HG03135 (cell line): ENCODE measurements at regions not wholly inside any gene's neighbourhood (a gene's known extent, or its start where the extent isn't known, plus 50 kb on each side); places are given as distances from the start of the nearest gene placed in this dataset.
"Not testable (repeated sequence)": the region's sequence is repeated elsewhere in the genome, so short reads cannot be mapped to it uniquely, and the experiment has no call there.

Experiments used
- ATAC-seq: cut with Tn5 transposase; IDR thresholded peaks from one replicate; pipeline ENCODE4 v1.9.1; 2021; ENCODE audit warnings: mild to moderate bottlenecking, moderate library complexity; ENCODE audit not compliant: unreplicated experiment

- no peak for ATAC-seq
Measured at GRCh38 chr7:113320419-113320818, 202.1 kb upstream of the SMIM30 start.

GRCh38 chr7:113314594-113314993 is 196.2 kb upstream of the SMIM30 start:
- ATAC-seq, result no peak

GRCh38 chr7:113308399-113308798 is 190.0 kb upstream of the SMIM30 start:
- no peak for ATAC-seq

DNA sequence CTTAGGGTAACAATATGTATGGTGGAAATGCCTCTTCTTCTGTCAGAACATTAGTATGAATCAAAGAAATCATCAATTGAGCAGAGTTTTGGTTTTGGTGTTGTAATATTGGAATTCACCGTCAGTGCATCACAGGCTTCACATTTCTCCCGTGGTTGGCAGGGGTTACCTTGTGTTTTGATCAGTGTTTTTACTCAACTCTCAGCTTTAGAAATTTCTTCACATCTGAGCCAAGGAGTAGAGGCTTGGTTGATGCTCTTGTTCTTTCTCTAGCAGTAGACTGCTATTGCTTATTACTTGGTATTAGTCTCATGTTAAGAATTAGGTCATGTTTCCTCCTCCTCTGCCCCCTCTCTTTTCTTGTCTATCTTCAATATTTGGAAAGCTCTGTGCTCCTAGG is 188.8 kb upstream of the SMIM30 start:
- ATAC-seq, result no peak

GRCh38 chr7:113306302-113306701 is 187.9 kb upstream of the SMIM30 start:
- ATAC-seq, result no peak

- ATAC-seq, result no peak
Measured at GRCh38 chr7:113304104-113304503, 185.8 kb upstream of the SMIM30 start.

DNA sequence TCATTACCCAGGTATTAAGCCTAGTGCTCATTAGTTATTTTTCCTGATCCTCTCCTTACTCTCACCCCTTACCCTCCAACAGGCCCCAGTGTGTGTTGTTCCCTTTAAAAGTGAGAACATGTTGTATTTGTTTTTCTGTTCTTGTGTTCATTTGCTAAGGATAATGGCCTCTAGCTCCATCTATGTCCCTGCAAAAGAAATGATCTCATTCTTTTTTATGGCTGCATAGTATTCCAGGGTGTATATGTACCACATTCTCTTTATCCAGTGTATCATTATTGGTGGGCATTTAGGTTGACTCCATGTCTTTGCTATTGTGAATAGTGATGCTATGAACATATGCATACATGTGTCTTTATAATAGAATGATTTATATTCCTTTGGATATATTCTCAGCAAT is 185.0 kb upstream of the SMIM30 start:
- ATAC-seq, result not testable (repeated sequence)

DNA sequence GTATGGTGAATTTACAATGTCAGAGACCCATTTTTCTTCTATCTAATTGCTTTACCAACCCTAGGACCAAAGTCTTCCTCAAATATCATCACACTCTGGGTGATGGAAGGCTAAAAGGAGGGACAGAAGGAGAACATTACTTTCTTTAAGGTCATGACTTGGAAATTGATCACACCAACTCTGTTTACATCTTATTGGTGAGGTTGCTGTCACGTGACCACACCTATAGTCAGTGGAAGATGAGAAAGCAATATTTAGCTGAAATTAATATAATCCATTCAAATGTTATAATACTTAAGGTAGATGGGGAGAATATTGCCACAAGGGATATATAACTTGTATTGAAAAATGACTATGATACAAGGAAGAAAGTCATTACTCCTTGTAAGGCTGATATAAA is 183.6 kb upstream of the SMIM30 start:
- ATAC-seq, result no peak

GRCh38 chr7:113301141-113301540 is 182.8 kb upstream of the SMIM30 start:
- ATAC-seq, result no peak

- ATAC-seq, result no peak
Measured at GRCh38 chr7:113299748-113300147, 181.4 kb upstream of the SMIM30 start.

- ATAC-seq, result no peak
Measured at GRCh38 chr7:113298501-113298900, 180.1 kb upstream of the SMIM30 start.

- ATAC-seq, result no peak
Measured at GRCh38 chr7:113294750-113295149, 176.4 kb upstream of the SMIM30 start.

GRCh38 chr7:113292105-113292504 is 173.8 kb upstream of the SMIM30 start:
- ATAC-seq, result no peak

DNA sequence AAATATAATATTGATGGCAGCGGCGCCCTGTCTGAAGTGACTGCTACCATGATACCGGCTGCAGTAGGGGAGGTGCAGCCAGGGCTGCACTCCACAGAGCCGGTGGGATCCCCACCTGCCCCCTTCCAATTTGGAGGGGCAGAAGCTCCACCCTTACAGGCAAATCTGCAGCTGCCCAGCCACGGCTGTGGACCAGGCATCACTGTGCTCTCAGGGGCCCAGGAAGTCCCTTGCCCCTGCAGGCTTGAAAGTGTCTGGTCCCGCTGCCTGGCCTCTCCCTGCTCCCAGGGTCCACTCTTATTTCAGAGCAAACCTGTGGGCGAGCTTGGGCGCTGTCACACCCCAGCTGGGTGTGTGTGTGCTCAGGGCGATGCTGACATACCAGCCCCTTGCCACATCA is 172.7 kb upstream of the SMIM30 start:
- no peak for ATAC-seq

GRCh38 chr7:113289140-113289740 is 170.9 kb upstream of the SMIM30 start:
- no peak for ATAC-seq

- no peak for ATAC-seq
Measured at GRCh38 chr7:113285411-113285810, 167.1 kb upstream of the SMIM30 start.

GRCh38 chr7:113283861-113284260 is 165.5 kb upstream of the SMIM30 start:
- ATAC-seq, result no peak

- ATAC-seq, result no peak
Measured at GRCh38 chr7:113282875-113283274, 164.5 kb upstream of the SMIM30 start.

DNA sequence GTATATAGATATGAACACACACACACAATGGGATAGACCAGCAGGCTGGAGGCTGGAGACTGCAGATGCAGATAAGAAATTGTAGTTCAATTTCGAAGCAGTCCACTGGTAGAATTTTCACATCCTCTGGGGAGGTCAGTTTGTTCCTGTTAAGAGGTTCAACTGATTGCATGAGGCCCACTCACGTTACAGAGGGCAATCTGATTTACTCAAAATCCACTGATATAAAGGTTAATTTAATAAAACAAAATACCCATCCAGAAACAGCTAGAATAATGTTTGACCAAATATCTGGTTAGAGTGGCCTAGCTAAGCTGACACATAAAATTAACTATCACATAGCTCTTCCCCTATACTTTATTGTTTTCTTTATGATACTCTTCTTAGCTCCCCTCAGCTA is 162.9 kb upstream of the SMIM30 start:
- no peak for ATAC-seq

- ATAC-seq, result no peak
Measured at GRCh38 chr7:113279256-113279655, 160.9 kb upstream of the SMIM30 start.

- ATAC-seq, result no peak
Measured at GRCh38 chr7:113270790-113271189, 152.4 kb upstream of the SMIM30 start.

- not testable (repeated sequence) for ATAC-seq
Measured at GRCh38 chr7:113269592-113269991, 151.2 kb upstream of the SMIM30 start.

DNA sequence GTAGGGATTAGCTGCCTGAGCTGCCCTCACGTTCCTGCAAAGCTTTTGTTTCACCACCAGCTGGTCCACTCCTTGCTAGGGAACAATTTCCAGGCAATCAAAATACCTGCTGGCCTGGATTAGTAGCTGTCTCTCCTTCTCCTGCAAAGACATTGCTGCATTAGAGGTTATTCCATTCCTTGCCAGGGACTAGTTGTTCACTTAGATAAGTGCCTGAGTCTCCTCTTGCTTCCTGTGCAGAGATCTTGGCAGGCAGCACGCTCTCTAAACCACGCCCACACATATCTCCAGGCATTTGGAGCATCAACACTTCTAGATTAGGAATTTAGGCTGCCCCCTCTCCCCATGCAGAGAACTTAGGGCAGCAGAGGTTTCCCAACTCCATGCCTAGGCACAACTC is 150.4 kb upstream of the SMIM30 start:
- no peak for ATAC-seq
